Activated CD4-positive, alpha-beta T cell treated with anti-CD3 and anti-CD28 coated beads for 36 hours (primary cell): ENCODE measurements at regions not wholly inside any gene's neighbourhood (a gene's known extent, or its start where the extent isn't known, plus 50 kb on each side); places are given as distances from the start of the nearest gene placed in this dataset.

Source experiments
- ATAC-seq: fragments of 200-7000 bp; cut with Tn5 transposase; one replicate; pipeline ENCODE4 v1.10.0; 2021; ENCODE audit warnings: mild to moderate bottlenecking, moderate library complexity
- CTCF ChIA-PET: fragments of 350-600 bp; sonication (Branson Sonifier 250); formaldehyde crosslinking; loops from one replicate; lab custom pipeline; 2021; ENCODE audit warnings: antibody characterized with exemption; lab: Charles Lee
- POLR2A ChIA-PET: fragments of 350-600 bp; sonication (Branson Sonifier 250); formaldehyde crosslinking; loops from one replicate; lab custom pipeline; 2021; ENCODE audit warnings: antibody characterized with exemption, inconsistent platforms; lab: Charles Lee
- DNase-seq: peaks from one replicate; pipeline ENCODE4 v3.0.0-alpha.2; 2020
- H3K27ac Mint-ChIP-seq: one replicate; pipeline ENCODE4 v1.8.0; 2021; ENCODE audit warnings: mixed read lengths
- H3K27me3 Mint-ChIP-seq: one replicate; pipeline ENCODE4 v1.8.0; 2021; ENCODE audit warnings: mixed read lengths
- H3K36me3 Mint-ChIP-seq: one replicate; pipeline ENCODE4 v1.8.0; 2021; ENCODE audit warnings: low read depth, mixed read lengths
- H3K4me1 Mint-ChIP-seq: one replicate; pipeline ENCODE4 v1.8.0; 2021; ENCODE audit warnings: mixed read lengths
- H3K4me3 Mint-ChIP-seq: one replicate; pipeline ENCODE4 v1.8.0; 2021; ENCODE audit warnings: mild to moderate bottlenecking, moderate library complexity, mixed read lengths
- H3K9me3 Mint-ChIP-seq: one replicate; pipeline ENCODE4 v1.8.0; 2021; ENCODE audit warnings: low read depth, mixed read lengths
- intact Hi-C, 2 experiments: fragments of 100-400 bp; cut with DNase I in 1 of 2; cut with micrococcal nuclease in 1 of 2; formaldehyde crosslinking; loops; one replicate each; pipeline versions ENCODE4 v1.14.2 to v1.15.1; 2022 to 2024; cut with DNase I, micrococcal nuclease

GRCh38 chr14:23863836-23864235, 89.7 kb upstream of the DHRS4 start:
- peaks cover 7% of the 10 kb centered on the region for H3K27me3 Mint-ChIP-seq
- no peak for DNase-seq
- POLR2A ChIA-PET, result no interaction called here
- H3K9me3 Mint-ChIP-seq, result no peaks in the 10 kb centered on the region
- no peaks in the 10 kb centered on the region for H3K4me1 Mint-ChIP-seq
- H3K4me3 Mint-ChIP-seq, result no peak overlapping the region
- no peak overlapping the region for H3K27ac Mint-ChIP-seq
- intact Hi-C loops, result no loop called here
- CTCF ChIA-PET, result interaction anchor here (0.6 kb wide), 1 partner anchor 47 kb away, joined by 3 read pairs; no protein-coding TSS in a partner anchor
- no peak for ATAC-seq
- H3K36me3 Mint-ChIP-seq, result no peaks in the 10 kb centered on the region

DNA sequence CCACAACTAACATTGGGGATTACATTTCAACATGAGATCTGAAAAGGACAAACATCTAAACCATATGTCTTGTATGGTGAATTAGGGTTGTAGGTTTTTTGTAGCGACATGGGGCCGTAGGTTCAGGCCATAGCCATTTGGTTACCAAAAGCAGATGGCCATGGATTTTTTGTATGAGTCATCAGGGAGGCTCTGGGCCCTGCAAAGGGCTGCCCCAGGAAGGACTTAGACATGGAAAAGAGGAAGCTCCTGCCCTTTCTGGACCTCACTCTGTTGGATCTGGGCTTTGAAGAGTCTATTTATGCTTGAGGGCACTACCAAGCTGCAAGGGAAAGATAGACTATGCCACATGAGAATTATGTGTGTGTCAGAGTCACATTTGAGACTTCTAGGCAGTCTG, 89.3 kb upstream of the DHRS4 start:
- H3K4me3 Mint-ChIP-seq, result no peak overlapping the region
- CTCF ChIA-PET, result interaction anchor here (0.6 kb wide), 1 partner anchor 46 kb away, joined by 3 read pairs; no protein-coding TSS in a partner anchor
- POLR2A ChIA-PET, result no interaction called here
- no peaks in the 10 kb centered on the region for H3K9me3 Mint-ChIP-seq
- ATAC-seq (no peak), DNase-seq (no peak)
- peaks cover 7% of the 10 kb centered on the region for H3K27me3 Mint-ChIP-seq
- intact Hi-C loops, result no loop called here
- H3K36me3 Mint-ChIP-seq, result no peaks in the 10 kb centered on the region
- H3K4me1 Mint-ChIP-seq, result no peaks in the 10 kb centered on the region
- H3K27ac Mint-ChIP-seq, result no peak overlapping the region

DNA sequence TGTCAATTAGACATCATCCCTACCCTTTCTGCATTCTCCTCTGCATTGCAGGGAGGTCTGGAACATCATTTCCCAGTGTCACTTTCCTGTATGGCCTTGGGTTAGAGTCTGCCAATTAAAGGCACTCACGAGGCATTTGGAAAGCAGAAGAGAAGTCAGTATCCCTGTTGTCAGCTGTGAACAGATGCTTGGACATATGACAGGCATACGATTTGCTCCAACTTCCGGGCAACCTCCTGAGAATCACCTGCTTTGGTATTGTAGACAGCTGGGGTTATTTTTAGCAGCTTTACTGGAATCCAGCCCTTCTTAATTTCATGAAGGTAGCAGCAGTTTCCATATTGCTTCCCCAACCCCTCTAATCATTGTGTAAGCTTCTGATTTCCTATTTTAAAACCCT, 88.7 kb upstream of the DHRS4 start:
- Mint-ChIP-seq H3K9me3 (no peaks in the 10 kb centered on the region), H3K27ac (no peak overlapping the region), H3K27me3 (peaks cover 10% of the 10 kb centered on the region), H3K4me1 (no peaks in the 10 kb centered on the region), H3K4me3 (no peak overlapping the region), H3K36me3 (no peaks in the 10 kb centered on the region)
- no peak for ATAC-seq
- DNase-seq, result no peak
- intact Hi-C loops, result no loop called here
- ChIA-PET CTCF (no interaction called here), POLR2A (no interaction called here)

- DNase-seq (no peak), ATAC-seq (no peak)
- Mint-ChIP-seq H3K36me3 (no peaks in the 10 kb centered on the region), H3K27ac (no peak overlapping the region), H3K9me3 (no peaks in the 10 kb centered on the region), H3K4me1 (no peaks in the 10 kb centered on the region), H3K4me3 (no peak overlapping the region), H3K27me3 (peaks cover 12% of the 10 kb centered on the region)
- ChIA-PET CTCF (interaction anchor here (0.6 kb wide), 1 partner anchor 60 kb away, joined by 3 read pairs; no protein-coding TSS in a partner anchor), POLR2A (no interaction called here)
- intact Hi-C loops, result no loop called here
Measured at GRCh38 chr14:23865502-23865901, 88.1 kb upstream of the DHRS4 start.

- Mint-ChIP-seq H3K36me3 (no peaks in the 10 kb centered on the region), H3K4me3 (no peak overlapping the region), H3K27me3 (peaks cover 16% of the 10 kb centered on the region), H3K9me3 (no peaks in the 10 kb centered on the region), H3K4me1 (no peaks in the 10 kb centered on the region), H3K27ac (no peak overlapping the region)
- no peak for DNase-seq
- ChIA-PET CTCF (interaction anchor here (0.6 to 0.7 kb wide), 2 partner anchors 15 to 256 kb away, joined by 4 read pairs; no protein-coding TSS in a partner anchor), POLR2A (no interaction called here)
- no peak for ATAC-seq
- intact Hi-C loops, result no loop called here
Measured at GRCh38 chr14:23866269-23866668, 87.3 kb upstream of the DHRS4 start.

GRCh38 chr14:23869078-23869719, 84.4 kb upstream of the DHRS4 start:
- Mint-ChIP-seq H3K4me1 (no peaks in the 10 kb centered on the region), H3K36me3 (no peaks in the 10 kb centered on the region), H3K9me3 (no peaks in the 10 kb centered on the region), H3K27ac (no peak overlapping the region), H3K4me3 (no peak overlapping the region), H3K27me3 (peaks cover 18% of the 10 kb centered on the region)
- POLR2A ChIA-PET, result no interaction called here
- CTCF ChIA-PET, result interaction anchor here (0.9 kb wide), 1 partner anchor 41 kb away, joined by 3 read pairs; no protein-coding TSS in a partner anchor
- no peak for DNase-seq
- no peak for ATAC-seq
- intact Hi-C loops, result no loop called here

GRCh38 chr14:23876160-23876750, 77.3 kb upstream of the DHRS4 start:
- ATAC-seq (no peak), DNase-seq (no peak)
- ChIA-PET POLR2A (no interaction called here), CTCF (interaction anchor here (1.1 kb wide), 1 partner anchor 149 kb away, joined by 6 read pairs; no protein-coding TSS in a partner anchor)
- Mint-ChIP-seq H3K27ac (peak overlapping the region; percentile 44), H3K27me3 (peaks cover 12% of the 10 kb centered on the region), H3K36me3 (no peaks in the 10 kb centered on the region), H3K4me1 (peaks cover 18% of the 10 kb centered on the region), H3K9me3 (no peaks in the 10 kb centered on the region), H3K4me3 (no peak overlapping the region)
- intact Hi-C loops, result no loop called here

GRCh38 chr14:23877111-23877510, 76.5 kb upstream of the DHRS4 start:
- Mint-ChIP-seq H3K27ac (peak overlapping the region; percentile 64), H3K4me1 (peaks cover 18% of the 10 kb centered on the region), H3K4me3 (no peak overlapping the region), H3K27me3 (peaks cover 10% of the 10 kb centered on the region), H3K9me3 (no peaks in the 10 kb centered on the region), H3K36me3 (no peaks in the 10 kb centered on the region)
- ChIA-PET POLR2A (no interaction called here), CTCF (interaction anchor here (1.1 kb wide), 1 partner anchor 149 kb away, joined by 6 read pairs; no protein-coding TSS in a partner anchor)
- DNase-seq (peak; percentile 20), ATAC-seq (peak; percentile 61)
- intact Hi-C loops, result no loop called here

GRCh38 chr14:23877538-23878180, 75.9 kb upstream of the DHRS4 start:
- Mint-ChIP-seq H3K27me3 (peaks cover 10% of the 10 kb centered on the region), H3K36me3 (no peaks in the 10 kb centered on the region), H3K27ac (peak overlapping the region; percentile 64), H3K9me3 (no peaks in the 10 kb centered on the region), H3K4me3 (no peak overlapping the region), H3K4me1 (peaks cover 18% of the 10 kb centered on the region)
- ChIA-PET CTCF (interaction anchor here (0.7 to 1.1 kb wide), 2 partner anchors 150 to 318 kb away, joined by 3 to 6 read pairs; no protein-coding TSS in a partner anchor), POLR2A (interaction anchor here (0.7 kb wide), 1 partner anchor 422 kb away, joined by 3 read pairs; the partner anchor contains the start of genes DHRS1 and NOP9)
- intact Hi-C loops, result loop anchor here in 1 of 2 experiments (1.0 kb wide), 1 partner anchor 271 kb away; no protein-coding TSS in a partner anchor
- ATAC-seq (peak; percentile 85), DNase-seq (peak; percentile 43)

DNA sequence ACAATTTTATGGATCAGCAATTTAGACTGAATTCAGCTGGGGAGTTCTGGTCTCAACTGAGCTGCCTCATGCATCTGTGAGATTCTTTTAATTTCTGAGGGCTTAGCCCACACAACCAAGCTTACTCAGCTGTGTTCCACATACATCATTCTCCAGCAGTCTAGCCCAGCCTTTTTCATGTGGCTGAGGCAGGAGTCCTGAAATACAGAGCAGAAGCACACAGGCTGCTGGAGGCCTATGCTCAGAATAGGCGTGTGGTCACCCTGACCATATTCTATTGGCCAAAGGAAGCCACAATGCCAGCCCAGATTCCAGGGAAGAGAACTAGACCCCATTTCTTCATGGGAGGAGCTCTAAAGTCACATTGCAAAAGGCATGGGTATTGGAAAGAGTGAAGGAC, 72.3 kb upstream of the DHRS4 start:
- no peaks in the 10 kb centered on the region for H3K36me3 Mint-ChIP-seq
- POLR2A ChIA-PET, result no interaction called here
- ATAC-seq, result no peak
- H3K27ac Mint-ChIP-seq, result no peak overlapping the region
- H3K4me1 Mint-ChIP-seq, result peaks cover 18% of the 10 kb centered on the region
- no peak overlapping the region for H3K4me3 Mint-ChIP-seq
- intact Hi-C loops, result no loop called here
- H3K9me3 Mint-ChIP-seq, result no peaks in the 10 kb centered on the region
- no peak for DNase-seq
- peaks cover 4% of the 10 kb centered on the region for H3K27me3 Mint-ChIP-seq
- CTCF ChIA-PET, result interaction anchor here (0.7 to 1.5 kb wide), 3 partner anchors 9 to 18 kb away, joined by 3 read pairs; no protein-coding TSS in a partner anchor
